Heart right ventricle (tissue), 16 donors: ENCODE measurements at regions not wholly inside any gene's neighbourhood (a gene's known extent, or its start where the extent isn't known, plus 50 kb on each side); places are given as distances from the start of the nearest gene placed in this dataset.

Experiments used
- ATAC-seq, 8 donors: fragments of 200-7000 bp; cut with Tn5 transposase; one replicate each; pipeline ENCODE4 v1.9.1; 2020; ENCODE audit warnings: mild to moderate bottlenecking in 8 of 8, moderate library complexity in 8 of 8, moderate number of reproducible peaks in 1 of 8
- DNase-seq, 2 donors: peaks; one replicate each; pipeline ENCODE4 v3.0.0-alpha.2; 2020
- H3K27ac ChIP-seq, 10 donors: fragments of 200-600 bp; sonication (generic) in 2 of 10; one replicate each; pipeline versions ENCODE4 v1.5.0 to v1.8.0; 2020 to 2022; ENCODE audit warnings: mild to moderate bottlenecking in 3 of 10
- H3K27me3 ChIP-seq, 7 donors: fragments of 200-600 bp; one replicate each; pipeline ENCODE4 v1.8.0; 2021 to 2022; ENCODE audit warnings: mild to moderate bottlenecking in 2 of 7
- H3K36me3 ChIP-seq, 9 donors: fragments of 200-600 bp; sonication (generic) in 1 of 9; one replicate each; pipeline versions ENCODE4 v1.5.0 to v1.8.0; 2020 to 2022; ENCODE audit warnings: mild to moderate bottlenecking in 2 of 9
- H3K4me1 ChIP-seq, 9 donors: fragments of 200-600 bp; sonication (generic) in 1 of 9; one replicate each; pipeline versions ENCODE4 v1.5.0 to v1.8.0; 2020 to 2022; ENCODE audit warnings: mild to moderate bottlenecking in 4 of 9
- H3K4me3 ChIP-seq, 10 donors: fragments of 200-600 bp; sonication (generic) in 2 of 10; one replicate each; pipeline versions ENCODE4 v1.5.0 to v1.8.0; 2020 to 2022; ENCODE audit warnings: mild to moderate bottlenecking in 7 of 10, moderate library complexity in 2 of 10
- H3K9me3 ChIP-seq, 11 donors: fragments of 200-600 bp in 10 of 11; sonication (generic) in 2 of 11; one replicate each; pipeline versions ENCODE4 v1.5.0 to v1.8.0; 2013 to 2022; ENCODE audit warnings: mild to moderate bottlenecking in 2 of 11, control low read depth in 1 of 11, moderate library complexity in 1 of 11
- CTCF ChIP-seq, 9 donors: fragments of 200-600 bp; sonication (generic) in 2 of 9; IDR thresholded peaks; one replicate each; pipeline versions ENCODE4 v1.5.0 to v1.8.0; 2021 to 2022; ENCODE audit warnings: antibody characterized with exemption in 9 of 9, mild to moderate bottlenecking in 5 of 9, moderate library complexity in 1 of 9
- WGBS, 2 donors: extraction: QIAGEN DNeasy Blood & Tissue Kit; methylation state at CpG; one replicate each; pipeline ENCODE4 v1.1.7; 2013; ENCODE audit warnings: inconsistent platforms in 1 of 2; 5-methylcytosine and 5-hydroxymethylcytosine counted together
- intact Hi-C, 10 donors: fragments of 100-400 bp; cut with DNase I; formaldehyde crosslinking; loops; one replicate each; pipeline versions ENCODE4 v1.11.1 to v1.14.2; 2022
- donor health status: Arrhythmogenic right ventricular cardiomyopathy.
- donor health status: ischemic (EF 13 %, LVEDD 7.1; RV severe dilation, severe dysfunction).
- donor health status: healthy with polysubstance abuse.
- donor health status: DM: no; HTN: yes; CAD: no.
- donor health status: DM: no; HTN: no; CAD: no.
- donor health status: ischemic (EF 25% LVEDD 6.9; RV normal size, moderate dysfunction).
- donor health status: ischemic (EF 25% LVEDD 5.7; RV mildly dilated, moderate dysfunction).
- donor health status: healthy.
- donor health status: DM: yes; HTN: yes; CAD: no.
- donor health status: Ischemic cardiomyopathy.
- donor health status: ischemic (EF 35%, LVEDD 5.7; RV mildly dilated, moderate dysfunction).
- donor health status: nonischemic (EF 11% LVEDD 7.7; RV severe dilation, severe dysfunction).
- donor health status: DM: yes; HTN: yes; CAD: no.
- donor health status: PGD.
- donor health status: ischemic (EF 29% LVEDD 5.4; RV normal size, mild dysfunction).
- donor health status: nonischemic (EF 23%, LVEDD 6.1; RV moderate dilation, normal function).

GRCh38 chr6:164097056-164097455, 682.5 kb downstream of the QKI start:
- ATAC-seq, result no peak

GRCh38 chr6:164095056-164095455, 680.5 kb downstream of the QKI start:
- H3K27ac ChIP-seq, result no peak overlapping the region
- intact Hi-C loops, result no loop called here
- no peaks in the 10 kb centered on the region for H3K27me3 ChIP-seq
- no peaks in the 10 kb centered on the region for H3K9me3 ChIP-seq
- ATAC-seq, result no peak
- no peak overlapping the region for H3K4me3 ChIP-seq
- no peaks in the 10 kb centered on the region for H3K36me3 ChIP-seq
- TF ChIP-seq CTCF (IDR thresholded peaks at IDR 0.05), result no peak
- no peak for DNase-seq
- H3K4me1 ChIP-seq, result peaks cover 0 to 30% (median 26%) of the 10 kb centered on the region in 9 donors
- WGBS, 2 donors, result 92 to 97% methylated on average over 3 of the region's 3 CpGs

More at GRCh38 chr6:164097056-164097455, 682.5 kb downstream of the QKI start:
- H3K4me3 ChIP-seq, result no peak overlapping the region
- H3K36me3 ChIP-seq, result no peaks in the 10 kb centered on the region
- peak overlapping the region in 9 of 10 donors; percentile 44 to 88 (median 81) for H3K27ac ChIP-seq
- no peak for TF ChIP-seq CTCF (IDR thresholded peaks at IDR 0.05)
- WGBS, 2 donors, result 65 to 78% methylated on average over 4 of the region's 4 CpGs
- H3K27me3 ChIP-seq, result no peaks in the 10 kb centered on the region
- intact Hi-C loops, result no loop called here
- peaks cover 0 to 37% (median 29%) of the 10 kb centered on the region in 9 donors for H3K4me1 ChIP-seq
- H3K9me3 ChIP-seq, result no peaks in the 10 kb centered on the region
- DNase-seq, result no peak

- intact Hi-C loops, result loop anchor here in 2 of 10 donors (5.0 to 10.0 kb wide), 2 partner anchors 121 to 753 kb away; no protein-coding TSS in a partner anchor
- Histone ChIP-seq H3K27ac (no peak overlapping the region), H3K36me3 (no peaks in the 10 kb centered on the region), H3K4me1 (peaks cover 9 to 27% (median 20%) of the 10 kb centered on the region in 9 donors), H3K27me3 (no peaks in the 10 kb centered on the region), H3K9me3 (no peaks in the 10 kb centered on the region), H3K4me3 (no peak overlapping the region)
- DNase-seq (no peak), ATAC-seq (no peak)
- no peak for TF ChIP-seq CTCF (IDR thresholded peaks at IDR 0.05)
- 79 to 81% methylated on average over 3 of the region's 3 CpGs for WGBS, 2 donors
Observed at GRCh38 chr6:164087870-164088269, 673.4 kb downstream of the QKI start.

- H3K27ac ChIP-seq, result peak overlapping the region in 1 of 10 donors; percentile 92
- WGBS, 2 donors, result 92 to 98% methylated on average over 2 of the region's 2 CpGs
- no peaks in the 10 kb centered on the region for H3K27me3 ChIP-seq
- no peak for TF ChIP-seq CTCF (IDR thresholded peaks at IDR 0.05)
- intact Hi-C loops, result loop anchor here in 2 of 10 donors (5.0 to 10.0 kb wide), 2 partner anchors 120 to 752 kb away; no protein-coding TSS in a partner anchor
- no peak overlapping the region for H3K4me3 ChIP-seq
- no peak for DNase-seq
- H3K9me3 ChIP-seq, result no peaks in the 10 kb centered on the region
- H3K4me1 ChIP-seq, result peaks cover 9 to 27% (median 20%) of the 10 kb centered on the region in 9 donors
- H3K36me3 ChIP-seq, result no peaks in the 10 kb centered on the region
- ATAC-seq, result no peak
Observed at GRCh38 chr6:164087211-164087610, 672.7 kb downstream of the QKI start.
